RWPE1 (cell line): ENCODE measurements at regions not wholly inside any gene's neighbourhood (a gene's known extent, or its start where the extent isn't known, plus 50 kb on each side); places are given as distances from the start of the nearest gene placed in this dataset.

Experiments used
- CTCF ChIA-PET: fragments of 350-600 bp; sonication (Branson Sonifier 250); formaldehyde crosslinking; extraction: SDS; loops from one replicate; lab custom pipeline; 2021; lab: Yijun Ruan, JAX
- POLR2A ChIA-PET: fragments of 400-600 bp; formaldehyde crosslinking; extraction: SDS; loops from one replicate; lab custom pipeline; 2020; ENCODE audit warnings: antibody characterized with exemption; ENCODE audit not compliant: low non-redundant PET; lab: Yijun Ruan, JAX
- DNase-seq: peaks from one replicate; pipeline ENCODE4 v3.0.0; 2012; ENCODE audit warnings: low spot score
- H3K27ac ChIP-seq: fragments of 450-650 bp; 2 replicates; pipeline ENCODE4 v1.5.1; 2017
- TF ChIP-seq, protein P1 (sequence below): fragments of 450-650 bp; conservative IDR thresholded peaks from 2 replicates; pipeline ENCODE4 v1.5.1; 2017; ENCODE audit warnings: low read depth, mild to moderate bottlenecking

DNA sequence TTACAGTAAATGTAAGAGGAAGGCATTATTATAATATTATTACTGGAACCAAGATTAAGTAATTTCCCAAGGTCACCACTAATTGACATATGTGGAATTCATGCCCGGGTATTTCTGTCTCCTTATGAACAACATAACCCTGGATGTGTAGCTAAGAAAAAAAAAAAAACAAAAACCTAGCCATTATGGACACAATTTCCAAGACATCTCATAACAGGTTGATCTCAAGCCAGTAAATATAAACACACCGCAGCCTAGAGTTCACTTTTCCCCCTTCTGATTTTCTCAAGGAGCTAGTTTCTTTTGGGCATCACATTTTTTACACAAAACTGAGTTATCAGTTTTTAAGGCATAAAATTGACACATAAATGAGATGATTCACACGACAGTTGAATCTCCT, 306.5 kb upstream of the RSPO3 start:
- TF ChIP-seq, protein P1, sequence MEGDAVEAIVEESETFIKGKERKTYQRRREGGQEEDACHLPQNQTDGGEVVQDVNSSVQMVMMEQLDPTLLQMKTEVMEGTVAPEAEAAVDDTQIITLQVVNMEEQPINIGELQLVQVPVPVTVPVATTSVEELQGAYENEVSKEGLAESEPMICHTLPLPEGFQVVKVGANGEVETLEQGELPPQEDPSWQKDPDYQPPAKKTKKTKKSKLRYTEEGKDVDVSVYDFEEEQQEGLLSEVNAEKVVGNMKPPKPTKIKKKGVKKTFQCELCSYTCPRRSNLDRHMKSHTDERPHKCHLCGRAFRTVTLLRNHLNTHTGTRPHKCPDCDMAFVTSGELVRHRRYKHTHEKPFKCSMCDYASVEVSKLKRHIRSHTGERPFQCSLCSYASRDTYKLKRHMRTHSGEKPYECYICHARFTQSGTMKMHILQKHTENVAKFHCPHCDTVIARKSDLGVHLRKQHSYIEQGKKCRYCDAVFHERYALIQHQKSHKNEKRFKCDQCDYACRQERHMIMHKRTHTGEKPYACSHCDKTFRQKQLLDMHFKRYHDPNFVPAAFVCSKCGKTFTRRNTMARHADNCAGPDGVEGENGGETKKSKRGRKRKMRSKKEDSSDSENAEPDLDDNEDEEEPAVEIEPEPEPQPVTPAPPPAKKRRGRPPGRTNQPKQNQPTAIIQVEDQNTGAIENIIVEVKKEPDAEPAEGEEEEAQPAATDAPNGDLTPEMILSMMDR: no peak
- POLR2A ChIA-PET: no interaction called here
- H3K27ac ChIP-seq: no peak overlapping the region
- CTCF ChIA-PET: interaction anchor here (0.6 to 1.2 kb wide), 2 partner anchors 9 to 451 kb away, joined by 3 read pairs; no protein-coding TSS in a partner anchor
- DNase-seq: no peak

DNA sequence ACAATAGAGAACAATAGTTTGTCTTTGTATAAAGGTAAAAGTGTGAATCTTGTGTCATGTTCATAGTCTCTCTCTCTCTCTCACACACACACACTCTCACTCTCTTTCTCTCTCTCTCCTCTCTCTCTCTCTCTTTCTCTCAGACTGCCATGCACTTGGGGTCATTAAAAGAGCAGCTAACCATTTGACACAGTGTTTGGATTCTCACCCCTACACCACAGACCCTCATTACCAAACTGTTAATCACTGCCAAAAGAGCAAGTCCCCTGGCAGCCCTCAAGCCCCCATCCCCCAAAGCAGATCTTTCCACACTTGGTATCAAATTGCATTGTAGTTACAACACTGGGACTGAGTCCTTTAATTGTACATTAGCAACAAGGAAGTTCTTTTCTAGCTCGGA, 305.8 kb upstream of the RSPO3 start:
- CTCF ChIA-PET: interaction anchor here (0.8 to 1.2 kb wide), 2 partner anchors 9 to 11 kb away, joined by 3 read pairs; no protein-coding TSS in a partner anchor
- POLR2A ChIA-PET: no interaction called here
- H3K27ac ChIP-seq: no peak overlapping the region
- no peak for DNase-seq
- TF ChIP-seq, protein P1: no peak

- no peak for DNase-seq
- H3K27ac ChIP-seq: no peak overlapping the region
- CTCF ChIA-PET: interaction anchor here (0.7 to 1.7 kb wide), 2 partner anchors 16 to 327 kb away, joined by 3 to 4 read pairs; no protein-coding TSS in a partner anchor
- POLR2A ChIA-PET: no interaction called here
- TF ChIP-seq, protein P1: no peak
Observed at GRCh38 chr6:126820634-126821033, 297.8 kb upstream of the RSPO3 start.

DNA sequence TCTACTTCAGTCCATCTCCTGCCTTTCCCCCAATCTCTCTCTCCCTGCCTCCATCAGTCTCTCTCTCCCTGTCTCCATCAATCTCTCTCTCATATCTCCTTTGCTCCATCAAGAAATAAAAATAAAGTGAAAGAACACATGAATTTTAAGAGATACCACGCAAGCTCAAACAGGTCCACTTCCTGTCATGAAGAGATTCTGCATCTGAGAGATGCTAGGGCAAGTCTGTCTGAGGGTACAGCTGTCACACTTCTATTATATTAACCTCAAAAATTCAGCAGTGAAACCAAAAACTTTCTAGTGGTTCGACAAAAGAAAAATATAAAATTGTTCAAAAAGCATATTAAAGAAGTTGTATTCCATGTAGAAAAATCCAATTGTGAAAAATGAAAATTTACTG, 296.8 kb upstream of the RSPO3 start:
- POLR2A ChIA-PET: no interaction called here
- no peak for DNase-seq
- no peak overlapping the region for H3K27ac ChIP-seq
- CTCF ChIA-PET: interaction anchor here (0.8 kb wide), 1 partner anchor 17 kb away, joined by 4 read pairs; no protein-coding TSS in a partner anchor
- TF ChIP-seq, protein P1: no peak

GRCh38 chr6:126824226-126824625, 294.2 kb upstream of the RSPO3 start:
- CTCF ChIA-PET: interaction anchor here (0.9 to 1.1 kb wide), 2 partner anchors 11 to 20 kb away, joined by 3 read pairs; no protein-coding TSS in a partner anchor

GRCh38 chr6:126824815-126825214, 293.7 kb upstream of the RSPO3 start:
- DNase-seq: no peak
- H3K27ac ChIP-seq: no peak overlapping the region
- TF ChIP-seq, protein P1: no peak
- ChIA-PET CTCF (interaction anchor here (0.9 kb wide), 1 partner anchor 20 kb away, joined by 3 read pairs; no protein-coding TSS in a partner anchor), POLR2A (no interaction called here)

More at GRCh38 chr6:126824226-126824625, 294.2 kb upstream of the RSPO3 start:
- no peak overlapping the region for H3K27ac ChIP-seq
- DNase-seq: no peak
- POLR2A ChIA-PET: no interaction called here
- TF ChIP-seq, protein P1: no peak
